Hepatocyte (in vitro differentiated cells): ENCODE measurements at regions not wholly inside any gene's neighbourhood (a gene's known extent, or its start where the extent isn't known, plus 50 kb on each side); places are given as distances from the start of the nearest gene placed in this dataset.

Experiments used
- DNase-seq: peaks from one replicate; pipeline ENCODE4 v3.0.0-alpha.2; 2016; ENCODE audit warnings: low spot score
- H2AFZ ChIP-seq: fragments of 200-600 bp; sonication (generic); 2 replicates; pipeline ENCODE4 v1.6.0; 2016; ENCODE audit warnings: antibody characterized with exemption, mild to moderate bottlenecking
- H3K27ac ChIP-seq: fragments of 200-600 bp; sonication (generic); 2 replicates; pipeline ENCODE4 v1.5.1; 2016; ENCODE audit warnings: mild to moderate bottlenecking
- H3K27me3 ChIP-seq: fragments of 200-600 bp; sonication (generic); 2 replicates; pipeline ENCODE4 v1.6.1; 2016
- H3K36me3 ChIP-seq: fragments of 200-600 bp; sonication (generic); replicated peaks from 2 replicates; pipeline ENCODE4 v1.5.1; 2016; ENCODE audit warnings: low read depth; ENCODE audit not compliant: insufficient read depth
- H3K4me1 ChIP-seq: fragments of 200-600 bp; sonication (generic); 2 replicates; pipeline ENCODE4 v1.5.1; 2016; ENCODE audit warnings: mild to moderate bottlenecking, moderate library complexity; ENCODE audit not compliant: insufficient read depth
- H3K4me2 ChIP-seq: fragments of 200-600 bp; sonication (generic); 2 replicates; pipeline ENCODE4 v1.6.0; 2016
- H3K4me3 ChIP-seq: fragments of 200-600 bp; sonication (generic); 2 replicates; pipeline ENCODE4 v1.5.1; 2016; ENCODE audit warnings: mild to moderate bottlenecking
- H3K79me2 ChIP-seq: fragments of 200-600 bp; sonication (generic); 2 replicates; pipeline ENCODE4 v1.6.0; 2017; ENCODE audit warnings: mild to moderate bottlenecking
- H3K9me2 ChIP-seq: fragments of 200-600 bp; sonication (generic); replicated peaks from 2 replicates; pipeline ENCODE4 v1.6.0; 2017; ENCODE audit warnings: mild to moderate bottlenecking; ENCODE audit not compliant: insufficient read depth
- H3K9me3 ChIP-seq: fragments of 200-600 bp; sonication (generic); 2 replicates; pipeline ENCODE4 v1.5.1; 2016; ENCODE audit warnings: low read depth, mild to moderate bottlenecking
- H4K20me1 ChIP-seq: fragments of 200-600 bp; sonication (generic); 2 replicates; pipeline ENCODE4 v1.6.0; 2016; ENCODE audit warnings: mild to moderate bottlenecking; ENCODE audit not compliant: insufficient read depth, poor library complexity, severe bottlenecking
- CTCF ChIP-seq: fragments of 200-600 bp; sonication (generic); IDR thresholded peaks from 2 replicates; pipeline ENCODE4 v1.5.1; 2016; ENCODE audit warnings: antibody characterized with exemption, mild to moderate bottlenecking; ENCODE audit not compliant: poor library complexity
- EZH2 ChIP-seq: fragments of 200-600 bp; sonication (generic); IDR thresholded peaks from 2 replicates; pipeline ENCODE4 v1.6.1; 2016; ENCODE audit warnings: antibody characterized with exemption, mild to moderate bottlenecking, borderline replicate concordance
- EZH2phosphoT487 ChIP-seq: fragments of 200-600 bp; sonication (generic); IDR thresholded peaks from one replicate; pipeline ENCODE4 v1.6.1; 2018; ENCODE audit warnings: antibody characterized with exemption, mild to moderate bottlenecking, low read depth, moderate library complexity; ENCODE audit not compliant: unreplicated experiment, severe bottlenecking
- WGBS: methylation state at CpG from one replicate; pipeline ENCODE4 v1.1.6; 2016; ENCODE audit warnings: low lambda C conversion rate; ENCODE audit errors: missing lambda C conversion rate; 5-methylcytosine and 5-hydroxymethylcytosine counted together

- H3K36me3 ChIP-seq, result no peaks in the 10 kb centered on the region
- no peak overlapping the region for H3K4me2 ChIP-seq
- no peaks in the 10 kb centered on the region for H3K9me2 ChIP-seq
- no peaks in the 10 kb centered on the region for H3K27me3 ChIP-seq
- TF ChIP-seq CTCF (no peak), EZH2phosphoT487 (no peak), EZH2 (no peak)
- no peak for DNase-seq
- WGBS, result 91% methylated on average over 4 of the region's 4 CpGs
- no peak overlapping the region for H3K27ac ChIP-seq
- no peaks in the 10 kb centered on the region for H4K20me1 ChIP-seq
- H3K79me2 ChIP-seq, result no peaks in the 10 kb centered on the region
- no peaks in the 10 kb centered on the region for H3K4me1 ChIP-seq
- H2AFZ ChIP-seq, result no peak overlapping the region
- H3K4me3 ChIP-seq, result no peak overlapping the region
- H3K9me3 ChIP-seq, result no peaks in the 10 kb centered on the region
Measured at GRCh38 chr4:183380901-183381300, 58.7 kb upstream of the CLDN24 start.

- no peak overlapping the region for H3K4me3 ChIP-seq
- no peak for DNase-seq
- no peaks in the 10 kb centered on the region for H3K9me2 ChIP-seq
- no peaks in the 10 kb centered on the region for H3K9me3 ChIP-seq
- TF ChIP-seq CTCF (no peak), EZH2 (no peak), EZH2phosphoT487 (no peak)
- H2AFZ ChIP-seq, result no peak overlapping the region
- WGBS, result 81% methylated on average over 7 of the region's 7 CpGs
- H3K27ac ChIP-seq, result no peak overlapping the region
- H3K36me3 ChIP-seq, result no peaks in the 10 kb centered on the region
- H3K4me1 ChIP-seq, result no peaks in the 10 kb centered on the region
- H3K79me2 ChIP-seq, result no peaks in the 10 kb centered on the region
- H3K27me3 ChIP-seq, result no peaks in the 10 kb centered on the region
- H4K20me1 ChIP-seq, result no peaks in the 10 kb centered on the region
- no peak overlapping the region for H3K4me2 ChIP-seq
Measured at GRCh38 chr4:183383606-183384005, 60.8 kb upstream of the CDKN2AIP start.

- H4K20me1 ChIP-seq, result no peaks in the 10 kb centered on the region
- no peak overlapping the region for H3K4me2 ChIP-seq
- WGBS, result 69% methylated on average over 1 of the region's 1 CpG
- H3K79me2 ChIP-seq, result no peaks in the 10 kb centered on the region
- no peaks in the 10 kb centered on the region for H3K27me3 ChIP-seq
- no peaks in the 10 kb centered on the region for H3K4me1 ChIP-seq
- no peak overlapping the region for H3K27ac ChIP-seq
- no peaks in the 10 kb centered on the region for H3K9me3 ChIP-seq
- no peak overlapping the region for H2AFZ ChIP-seq
- H3K4me3 ChIP-seq, result no peak overlapping the region
- no peaks in the 10 kb centered on the region for H3K36me3 ChIP-seq
- DNase-seq, result no peak
- no peak for TF ChIP-seq CTCF
- no peak for TF ChIP-seq EZH2phosphoT487
- H3K9me2 ChIP-seq, result no peaks in the 10 kb centered on the region
Measured at GRCh38 chr4:183384516-183384915, 59.9 kb upstream of the CDKN2AIP start.

GRCh38 chr4:183384983-183385382 lies 59.5 kb upstream of the CDKN2AIP start:
- Histone ChIP-seq H3K79me2 (no peaks in the 10 kb centered on the region), H3K27ac (no peak overlapping the region), H3K4me2 (no peak overlapping the region), H3K27me3 (no peaks in the 10 kb centered on the region), H4K20me1 (no peaks in the 10 kb centered on the region), H2AFZ (no peak overlapping the region), H3K4me1 (no peaks in the 10 kb centered on the region), H3K36me3 (no peaks in the 10 kb centered on the region), H3K9me3 (no peaks in the 10 kb centered on the region), H3K9me2 (no peaks in the 10 kb centered on the region), H3K4me3 (no peak overlapping the region)
- DNase-seq, result no peak
- no peak for TF ChIP-seq EZH2
- TF ChIP-seq CTCF, result no peak
- no peak for TF ChIP-seq EZH2phosphoT487
- 74% methylated on average over 7 of the region's 7 CpGs for WGBS
